ENCODE measurements at regions not wholly inside any gene's neighbourhood (a gene's known extent, or its start where the extent isn't known, plus 50 kb on each side); places are given as distances from the start of the nearest gene placed in this dataset.

DNA sequence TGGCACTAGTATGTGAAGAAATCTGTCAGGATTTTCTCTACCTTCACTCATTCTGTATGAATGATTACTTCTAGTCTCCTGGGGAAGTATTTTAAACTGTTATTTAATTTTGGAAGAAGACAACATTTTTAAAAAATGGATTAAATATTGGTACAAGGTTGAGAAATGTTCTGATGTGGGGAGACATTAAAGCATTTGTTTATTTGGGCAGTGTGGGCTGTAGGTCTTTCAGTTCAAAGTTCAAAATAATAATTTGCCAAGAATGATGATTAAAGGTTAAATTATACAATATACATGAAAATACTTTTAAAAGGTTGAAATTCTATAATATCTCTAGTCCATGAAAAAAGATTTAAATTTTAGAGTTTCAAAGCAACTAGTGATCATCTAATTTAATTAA is 194.7 kb downstream of the NHLRC3 start:
- intact Hi-C loops (cut with micrococcal nuclease), result no loop called here

DNA sequence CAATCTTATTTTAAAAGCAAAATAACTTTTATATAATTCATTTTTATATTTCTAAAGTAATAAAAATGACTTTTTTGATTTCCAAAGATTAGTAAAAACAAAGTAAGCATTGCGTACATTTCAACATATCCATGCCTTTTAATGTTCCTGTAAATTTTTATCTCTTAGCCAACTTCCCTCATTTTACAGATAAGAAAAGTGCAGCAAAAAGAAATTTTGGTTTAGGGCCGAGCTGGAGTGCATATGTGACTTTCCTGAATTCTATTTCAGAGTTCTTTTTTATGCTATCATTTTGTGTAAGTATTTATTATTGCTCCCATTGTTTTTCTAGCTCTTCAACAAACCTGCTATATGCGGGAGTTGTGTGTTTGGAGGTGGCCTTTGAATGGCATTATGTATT is 195.3 kb downstream of the NHLRC3 start:
- intact Hi-C loops (cut with micrococcal nuclease), result no loop called here

DNA sequence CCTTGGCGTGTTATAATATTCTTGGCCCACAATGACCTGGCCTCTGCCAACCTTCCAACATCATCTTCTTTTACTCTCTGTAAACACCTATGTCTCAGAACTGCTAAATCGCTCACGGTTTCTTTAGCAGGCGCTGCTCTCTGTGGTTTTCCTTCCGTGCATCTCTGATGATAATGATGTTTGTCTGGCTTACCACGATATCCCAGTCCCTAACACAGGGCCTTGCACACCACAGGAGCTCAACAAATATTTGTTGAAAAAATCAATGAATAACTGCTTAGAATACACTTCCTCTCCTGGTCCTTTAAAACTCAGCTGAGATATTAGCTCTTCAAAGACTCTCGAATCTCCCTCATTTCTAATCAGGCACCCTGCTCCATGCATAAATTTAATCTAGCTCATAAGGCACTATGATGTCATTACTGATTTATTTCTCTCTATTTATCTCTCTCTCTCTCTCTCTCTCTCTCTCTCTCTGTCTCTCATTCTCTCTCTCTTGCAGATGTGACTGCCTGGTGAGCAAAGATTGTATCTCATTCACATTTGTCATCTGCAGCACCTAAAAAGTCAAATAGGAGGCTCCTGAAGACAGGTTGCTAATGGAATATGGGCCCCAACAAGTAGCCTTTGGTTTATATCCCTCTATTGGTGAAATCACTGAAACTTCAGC is 206.4 kb downstream of the NHLRC3 start:
- intact Hi-C loops (cut with micrococcal nuclease), result no loop called here

DNA sequence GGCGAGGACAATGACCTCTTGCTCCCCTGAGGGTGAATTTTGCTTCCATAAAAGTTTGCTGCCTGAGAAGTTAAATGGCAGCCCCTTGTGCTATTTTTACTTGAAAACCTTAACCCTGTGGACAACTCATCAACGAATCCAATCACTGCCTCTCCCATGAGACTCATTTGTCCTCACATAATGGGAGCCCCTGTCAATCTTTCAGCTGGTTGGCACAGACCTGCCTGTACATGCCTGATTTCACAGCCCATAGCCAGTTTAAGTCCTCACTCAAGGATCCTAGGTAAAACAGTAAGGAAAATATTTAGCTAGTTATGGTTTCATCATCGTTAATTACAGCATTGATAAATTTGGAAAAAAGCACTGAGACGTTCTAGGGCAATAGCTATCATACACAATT is 207.4 kb downstream of the NHLRC3 start:
- intact Hi-C loops (cut with micrococcal nuclease), result no loop called here

DNA sequence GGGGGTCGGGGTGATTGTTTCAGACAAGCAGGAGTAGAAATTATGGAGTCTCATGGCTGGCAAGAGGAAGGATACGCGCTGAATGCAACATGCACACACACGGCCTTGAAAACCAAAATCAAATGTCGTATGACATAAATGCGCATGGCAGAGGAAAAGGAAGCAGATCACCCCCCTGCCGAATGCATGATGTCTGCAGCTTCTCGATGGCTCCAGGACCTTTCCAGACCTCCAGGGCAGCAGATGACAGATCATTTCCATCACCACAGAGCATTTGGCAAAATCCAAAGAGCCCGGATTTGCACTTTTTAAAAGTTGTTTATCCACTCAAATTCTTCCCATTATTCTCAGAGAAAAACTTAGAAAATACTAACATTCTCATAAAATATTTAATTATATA is 211.7 kb downstream of the NHLRC3 start:
- intact Hi-C loops (cut with micrococcal nuclease), result no loop called here

DNA sequence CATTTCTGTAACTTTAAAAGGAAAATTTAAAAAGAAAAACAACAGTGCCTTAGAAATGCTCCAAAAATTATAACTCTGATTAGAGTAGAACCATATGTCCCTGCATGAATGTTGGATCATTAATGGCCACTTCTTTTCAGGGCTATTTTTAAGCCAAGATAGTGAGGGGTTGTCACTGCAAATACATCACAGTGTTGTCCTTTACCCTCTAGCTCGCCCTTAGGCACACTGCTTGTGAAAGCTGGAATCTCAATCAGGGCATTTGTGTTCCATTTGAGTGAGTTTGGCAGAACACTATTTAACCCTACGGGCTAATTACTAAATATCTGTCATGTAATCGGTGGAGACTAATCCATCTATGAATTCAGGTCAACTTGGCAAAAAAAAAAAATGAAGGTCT is 212.2 kb downstream of the NHLRC3 start:
- intact Hi-C loops (cut with micrococcal nuclease), result no loop called here

DNA sequence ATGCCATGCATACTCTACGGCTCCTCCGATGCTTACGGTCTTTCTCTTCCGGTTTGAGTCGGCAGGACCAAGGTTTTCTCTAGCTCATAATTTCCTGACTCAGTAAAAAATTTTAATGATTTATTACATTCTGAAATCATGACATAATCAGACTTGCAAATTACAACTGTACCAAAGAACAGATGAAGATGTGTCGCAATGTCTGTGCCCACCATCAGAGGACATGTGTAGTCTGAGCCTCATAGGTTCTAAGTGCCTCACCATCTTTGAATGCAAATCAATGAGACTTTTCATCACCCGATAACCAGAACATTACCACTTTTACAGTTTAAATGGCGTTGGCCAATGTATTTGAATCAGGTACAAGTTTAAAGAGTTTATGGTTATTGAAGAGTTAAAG is 213.1 kb downstream of the NHLRC3 start:
- intact Hi-C loops (cut with micrococcal nuclease), result no loop called here

DNA sequence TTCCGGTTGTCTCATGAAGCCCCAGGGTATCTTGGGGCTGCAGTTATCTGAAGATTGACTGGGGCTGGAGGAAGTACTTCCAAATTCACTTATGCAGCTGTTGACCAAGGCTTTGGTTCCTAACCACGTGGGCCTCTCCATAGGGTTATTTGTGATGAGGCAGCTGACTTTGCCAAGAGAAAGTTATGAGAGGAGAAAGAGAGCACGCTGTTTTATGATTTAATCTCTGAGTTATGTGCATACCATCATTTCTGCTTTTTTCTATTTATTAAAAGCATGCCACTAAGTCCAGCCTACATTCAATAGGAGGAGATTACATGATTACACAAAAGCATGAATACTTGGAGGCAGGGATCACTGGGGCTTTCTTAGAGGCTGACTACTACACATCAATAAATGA is 215.5 kb downstream of the NHLRC3 start:
- intact Hi-C loops (cut with micrococcal nuclease), result no loop called here

DNA sequence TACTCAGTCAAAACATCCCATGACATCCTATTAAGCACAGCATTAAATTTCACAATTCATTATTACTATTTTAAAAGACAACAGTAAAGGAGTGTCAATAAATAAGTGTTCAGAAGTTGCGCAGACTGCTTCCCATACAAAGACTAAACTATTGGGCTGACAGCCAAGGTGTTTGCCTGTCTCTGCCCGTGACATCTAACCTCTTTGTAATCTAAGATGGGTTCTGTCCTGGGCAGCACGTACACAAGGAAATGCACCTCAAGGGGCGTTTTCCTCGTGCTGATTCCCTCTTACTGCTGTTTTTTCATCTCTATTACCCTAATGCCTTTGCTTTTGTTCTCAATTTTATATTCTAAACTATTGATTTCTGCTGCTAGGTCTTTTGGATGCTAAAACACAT is 216.3 kb downstream of the NHLRC3 start:
- intact Hi-C loops (cut with micrococcal nuclease), result no loop called here

DNA sequence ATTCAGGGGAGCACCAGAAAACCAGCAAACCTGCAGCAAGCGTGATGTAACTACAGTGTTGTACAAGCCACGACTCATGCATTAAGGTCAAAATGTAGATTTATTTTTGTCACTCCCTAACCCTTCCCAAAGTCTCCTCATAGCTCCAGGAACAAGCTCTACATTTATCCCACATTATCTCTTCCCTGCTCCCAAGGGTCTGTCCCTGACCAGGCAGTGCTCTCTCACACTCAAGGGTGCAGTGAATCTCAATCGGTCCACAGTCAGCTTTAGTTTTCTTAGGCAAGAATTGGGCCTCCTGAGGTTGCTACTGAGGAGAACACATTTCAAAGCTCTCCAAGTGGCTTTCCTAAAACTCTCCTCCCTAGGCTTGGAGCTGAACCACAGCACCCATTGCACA is 219.4 kb downstream of the NHLRC3 start:
- intact Hi-C loops (cut with micrococcal nuclease), result no loop called here

DNA sequence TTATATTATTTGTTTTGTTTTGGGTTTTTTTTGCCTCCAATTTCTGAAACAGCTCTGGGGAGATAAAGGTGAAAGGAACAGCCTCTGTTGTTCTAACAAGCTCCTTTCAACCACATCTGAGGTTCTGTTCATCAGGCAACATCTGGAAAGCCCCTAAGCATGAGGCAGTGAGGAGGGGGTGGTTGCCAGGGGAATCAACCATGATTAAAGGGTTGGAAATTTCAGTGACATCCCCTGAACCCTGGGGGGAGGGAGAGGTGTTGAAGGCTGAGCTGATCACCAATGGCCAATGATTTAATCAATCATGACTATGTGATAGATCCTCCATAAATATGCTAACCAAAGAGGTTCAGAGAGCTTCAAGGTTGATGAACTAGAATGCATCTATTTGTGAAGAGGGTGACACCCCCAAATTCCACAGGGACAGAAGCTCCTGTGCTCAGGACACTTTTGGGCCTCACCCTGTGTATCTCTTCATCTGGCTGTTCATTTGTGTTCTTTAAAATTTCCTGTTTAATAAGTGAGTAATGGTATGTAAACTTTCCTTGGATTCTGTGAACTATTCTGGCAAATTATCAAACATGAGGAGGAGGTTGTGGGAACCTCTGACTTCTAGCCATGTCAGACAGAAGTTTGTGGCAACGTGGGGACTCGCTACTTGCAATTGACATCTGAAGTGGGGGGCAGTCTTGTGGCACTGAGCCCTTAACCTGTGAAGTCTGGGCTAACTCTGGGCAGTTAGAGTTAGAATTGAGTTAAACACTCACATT is 221.3 kb downstream of the NHLRC3 start:
- intact Hi-C loops (cut with micrococcal nuclease), result no loop called here

DNA sequence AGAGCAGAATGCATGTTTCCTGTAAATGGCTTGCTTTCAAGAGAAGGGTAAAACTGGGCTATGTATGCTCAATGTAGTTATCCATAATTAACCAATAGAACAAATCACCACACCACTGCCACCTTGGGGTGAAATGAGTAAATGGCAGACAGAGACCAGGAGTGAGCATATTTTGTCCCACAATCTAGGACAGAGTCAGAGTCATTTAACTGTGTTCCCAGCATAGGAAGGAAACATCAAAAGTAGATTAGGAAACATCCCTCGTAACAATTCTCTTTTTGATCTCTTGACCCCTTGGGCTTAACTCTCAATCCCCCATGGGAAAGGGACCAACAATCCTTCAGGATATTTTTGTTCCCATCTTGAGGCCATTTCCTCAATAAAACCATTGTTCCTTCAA is 224.8 kb downstream of the NHLRC3 start:
- intact Hi-C loops (cut with micrococcal nuclease), result loop anchor here (1.0 to 2.0 kb wide), 2 partner anchors 118 to 212 kb away; no protein-coding TSS in a partner anchor

DNA sequence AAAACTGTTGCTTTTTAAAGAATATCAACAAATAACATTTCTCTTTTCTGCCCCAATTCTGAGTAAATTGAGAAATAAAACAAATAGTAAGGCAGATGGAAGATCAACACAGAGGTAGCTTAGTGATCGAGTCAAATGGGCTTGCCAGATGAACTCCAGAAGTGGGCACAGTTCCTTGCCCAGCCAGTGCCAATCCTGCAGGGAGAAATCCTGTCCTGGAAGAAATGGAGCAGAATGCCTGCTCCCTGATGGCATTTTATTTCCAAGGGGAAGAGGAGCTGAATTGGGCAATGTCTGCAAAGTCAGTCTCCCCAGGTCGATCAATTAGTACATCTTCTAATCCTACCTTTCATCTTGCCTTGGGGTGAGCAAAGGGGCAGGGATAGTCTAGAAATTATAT is 225.3 kb downstream of the NHLRC3 start:
- intact Hi-C loops (cut with micrococcal nuclease), result loop anchor here (1.0 to 2.0 kb wide), 2 partner anchors 119 to 212 kb away; no protein-coding TSS in a partner anchor

DNA sequence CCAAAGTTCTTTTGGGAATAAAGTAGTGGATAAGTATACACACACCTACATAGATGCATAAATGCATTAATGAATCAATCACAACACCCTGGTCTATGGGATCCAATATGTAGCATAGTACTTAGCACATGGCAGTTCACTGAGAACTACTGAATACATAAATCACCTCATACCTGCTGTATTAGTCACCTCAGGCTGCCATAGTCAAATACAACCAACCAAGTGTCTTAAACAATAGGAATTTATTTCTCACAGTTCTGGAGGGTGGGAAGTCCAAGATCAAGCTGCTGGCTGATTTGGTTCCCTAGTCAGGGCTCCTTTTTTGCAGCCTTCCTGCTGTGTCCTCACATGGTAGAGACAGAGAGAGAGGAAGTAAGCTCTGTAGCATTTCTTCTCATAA is 228.2 kb downstream of the NHLRC3 start:
- intact Hi-C loops (cut with micrococcal nuclease), result no loop called here

DNA sequence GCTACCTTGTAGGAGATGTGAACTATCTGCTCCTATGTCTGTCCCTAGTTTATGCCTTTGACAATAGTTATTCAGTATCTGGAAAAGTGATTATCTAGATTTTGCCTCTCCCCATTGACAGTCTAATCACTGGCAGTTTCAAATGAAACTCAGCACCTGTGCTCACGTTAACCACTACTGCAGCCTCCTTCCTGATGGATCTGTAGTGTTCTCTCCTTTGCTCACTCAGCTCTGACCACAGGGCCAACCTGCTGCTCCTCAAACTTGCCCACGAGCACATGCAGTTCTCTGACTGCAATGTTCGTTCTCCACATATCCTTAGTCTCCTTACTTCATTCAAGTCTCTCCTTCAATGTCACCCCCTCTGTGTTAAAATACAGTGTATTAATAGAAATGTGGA is 230.1 kb downstream of the NHLRC3 start:
- intact Hi-C loops (cut with micrococcal nuclease), result no loop called here

DNA sequence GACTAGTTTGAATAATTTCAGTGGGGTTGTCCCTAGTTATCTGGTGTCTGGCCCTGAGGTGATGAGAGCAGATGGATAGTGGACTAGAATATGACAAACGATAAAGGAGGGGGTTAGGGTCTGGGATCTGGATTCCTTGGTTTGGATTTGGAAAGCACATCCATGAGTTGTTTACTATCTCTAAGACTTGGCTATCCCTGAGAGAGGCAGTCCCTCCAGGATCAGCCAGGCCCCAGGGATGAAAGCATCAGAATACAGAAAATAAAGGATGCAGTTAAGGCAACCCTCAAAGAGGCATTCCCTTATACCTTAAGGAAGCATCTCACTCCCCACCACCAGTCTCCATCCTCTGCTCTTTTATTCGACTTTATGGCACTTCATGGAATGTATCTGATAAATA is 230.7 kb downstream of the NHLRC3 start:
- intact Hi-C loops (cut with micrococcal nuclease), result no loop called here

DNA sequence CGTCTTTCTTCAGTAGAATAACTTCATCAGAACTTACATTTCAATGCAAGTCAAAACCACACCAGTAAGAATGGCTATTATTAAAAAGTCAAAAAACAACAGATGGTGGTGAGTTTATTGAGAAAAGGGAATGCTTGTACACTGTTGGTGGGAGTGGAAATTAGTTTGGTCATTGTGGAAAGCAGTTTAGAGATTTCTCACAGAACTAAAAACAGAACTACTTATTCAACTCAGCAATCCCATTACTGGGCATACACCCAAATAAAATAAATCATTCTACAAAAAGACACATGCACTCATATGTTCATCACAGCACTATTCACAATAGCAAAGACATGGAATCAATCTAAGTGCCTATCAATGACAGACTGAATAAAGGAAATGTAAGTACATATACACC is 231.2 kb downstream of the NHLRC3 start:
- intact Hi-C loops (cut with micrococcal nuclease), result no loop called here

DNA sequence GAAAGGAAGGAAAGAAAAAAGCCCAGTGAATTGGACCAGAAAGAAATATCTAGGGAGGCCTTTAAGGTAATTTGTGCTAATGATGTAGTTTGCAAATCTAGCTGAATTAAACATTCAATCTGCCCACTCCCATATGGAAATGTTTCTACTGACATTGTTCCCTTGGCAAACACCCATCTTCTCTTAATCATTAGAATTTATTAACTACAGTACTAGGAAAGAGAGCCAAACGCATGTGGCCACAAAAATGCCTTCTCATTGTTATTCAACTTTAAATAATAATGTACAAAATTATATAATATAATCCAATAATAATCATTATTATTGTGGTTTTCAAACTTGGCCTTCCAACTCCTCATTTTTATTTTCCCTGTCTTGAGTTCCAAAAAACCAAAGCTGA is 234.7 kb downstream of the NHLRC3 start:
- intact Hi-C loops (cut with micrococcal nuclease), result loop anchor here (10.0 kb wide), 1 partner anchor 342 kb away; no protein-coding TSS in a partner anchor

DNA sequence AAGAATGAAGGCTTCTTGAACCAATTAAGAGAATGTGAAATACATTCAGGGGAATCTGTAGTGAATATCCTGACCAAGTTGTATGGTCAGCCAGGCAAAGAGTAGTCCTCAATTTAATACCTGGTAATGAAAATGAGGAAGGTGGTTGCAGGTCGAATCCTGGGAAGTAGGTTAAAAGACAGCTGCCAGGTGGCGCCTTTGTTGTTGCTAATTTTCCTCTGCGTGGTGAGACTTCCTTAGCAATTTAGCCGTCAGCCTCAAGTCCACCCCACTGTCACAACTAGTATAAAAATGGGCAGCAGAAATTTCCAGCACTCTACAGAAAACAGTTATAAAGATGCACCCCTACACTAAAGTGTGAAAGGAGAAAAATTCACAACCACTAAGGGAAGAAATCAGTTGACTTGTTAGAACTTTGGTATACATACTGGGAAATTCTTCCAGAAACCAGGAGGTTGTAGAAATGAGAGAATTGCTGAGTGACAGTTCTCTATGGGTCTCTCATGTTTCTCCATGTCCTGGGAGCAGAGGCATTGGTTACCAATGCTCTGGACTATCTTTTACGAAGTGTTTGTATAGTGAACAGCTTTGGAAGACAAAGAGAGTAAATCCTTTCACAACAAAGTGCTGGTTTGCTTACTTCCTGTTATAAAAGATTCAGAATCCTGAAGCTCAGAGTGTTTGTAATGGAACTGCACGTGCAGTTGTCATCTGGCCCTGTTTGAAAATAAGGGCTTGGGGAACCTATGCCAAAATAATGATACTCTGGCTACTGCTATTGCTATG is 235.9 kb downstream of the NHLRC3 start:
- intact Hi-C loops (cut with micrococcal nuclease), result loop anchor here (10.0 kb wide), 1 partner anchor 341 kb away; no protein-coding TSS in a partner anchor

DNA sequence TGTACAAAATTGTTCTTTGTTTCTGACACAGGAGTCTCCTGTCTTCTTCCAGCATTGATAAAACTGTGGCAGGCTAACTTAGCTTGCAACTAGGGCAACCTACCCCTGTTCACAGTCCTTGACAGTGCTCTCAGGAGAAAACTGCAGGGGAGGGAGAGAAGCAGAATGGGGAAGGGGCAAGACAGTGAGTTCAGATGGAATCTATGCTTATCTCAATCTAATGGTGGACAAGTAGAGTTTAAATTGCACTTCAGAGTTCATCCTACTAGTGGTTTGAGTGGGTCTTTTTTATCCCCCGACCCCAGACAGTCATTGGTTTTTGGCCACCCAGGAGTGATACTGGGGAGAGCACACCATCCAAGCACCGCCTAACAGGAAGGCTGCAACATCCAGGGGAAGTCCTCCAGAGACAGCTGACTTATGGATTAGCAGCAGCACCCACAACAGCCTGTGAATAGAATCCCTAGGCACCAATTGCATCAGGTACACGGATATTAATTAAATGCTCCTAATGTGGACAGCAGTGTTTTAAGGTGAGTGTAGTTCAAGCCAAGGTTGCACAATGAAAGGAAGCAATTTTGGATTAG is 236.6 kb downstream of the NHLRC3 start:
- intact Hi-C loops (cut with micrococcal nuclease), result loop anchor here (10.0 kb wide), 1 partner anchor 340 kb away; no protein-coding TSS in a partner anchor

DNA sequence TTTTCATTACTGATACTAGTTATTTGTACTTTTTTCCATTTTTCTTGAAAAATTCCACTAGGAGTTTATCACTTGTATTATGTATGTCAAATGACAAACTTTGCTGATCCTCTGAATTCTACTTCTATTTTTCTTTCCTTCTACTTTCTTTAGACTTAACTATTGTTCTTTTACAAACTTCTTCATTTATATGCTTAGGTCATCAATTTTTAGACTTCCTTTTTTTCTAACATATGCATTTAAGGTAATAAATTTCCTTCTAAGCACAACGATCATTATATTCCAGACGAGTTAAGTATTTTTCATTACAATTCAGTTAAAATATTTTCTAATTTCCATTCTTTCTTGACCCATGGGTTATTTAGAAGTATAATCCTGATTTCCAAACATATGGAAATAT is 240.8 kb downstream of the NHLRC3 start:
- intact Hi-C loops (cut with micrococcal nuclease), result loop anchor here (10.0 kb wide), 1 partner anchor 336 kb away; no protein-coding TSS in a partner anchor
